CD4-positive, alpha-beta T cell (primary cell): ENCODE measurements at regions not wholly inside any gene's neighbourhood (a gene's known extent, or its start where the extent isn't known, plus 50 kb on each side); places are given as distances from the start of the nearest gene placed in this dataset.

Source experiments
- ATAC-seq: fragments of 200-7000 bp; cut with Tn5 transposase; one replicate; pipeline ENCODE4 v1.10.0; 2022; ENCODE audit warnings: mild to moderate bottlenecking; ENCODE audit not compliant: poor library complexity
- CTCF ChIA-PET: fragments of 350-600 bp; sonication (Branson Sonifier 250); formaldehyde crosslinking; loops from one replicate; lab custom pipeline; 2021; ENCODE audit warnings: antibody characterized with exemption, inconsistent platforms; lab: Charles Lee
- POLR2A ChIA-PET: fragments of 350-600 bp; sonication (Branson Sonifier 250); formaldehyde crosslinking; loops from one replicate; lab custom pipeline; 2021; ENCODE audit warnings: antibody characterized with exemption, inconsistent platforms; lab: Charles Lee
- DNase-seq, 14 experiments: peaks; one replicate each; pipeline ENCODE4 v3.0.0-alpha.2; 2013 to 2020; ENCODE audit warnings: mixed read lengths in 2 of 14
- H3K27ac ChIP-seq, 2 donors: one replicate each; pipeline versions ENCODE4 v1.5.1 to v1.7.0; 2013; ENCODE audit warnings: low read length in 2 of 2, low read depth in 1 of 2, mild to moderate bottlenecking in 1 of 2
- H3K27me3 ChIP-seq, 2 experiments: 1 replicate in 1 of 2; 2 replicates in 1 of 2; pipeline versions ENCODE4 v1.6.1 to v1.7.0; 2013; ENCODE audit warnings: low read length in 2 of 2, control low read depth in 1 of 2, mild to moderate bottlenecking in 1 of 2, moderate library complexity in 1 of 2; ENCODE audit not compliant: insufficient read depth in 2 of 2, control insufficient read depth in 1 of 2
- H3K36me3 ChIP-seq: one replicate; pipeline ENCODE4 v1.6.1; 2013; ENCODE audit warnings: low read length, control low read depth; ENCODE audit not compliant: insufficient read depth
- H3K4me1 ChIP-seq: one replicate; pipeline ENCODE4 v1.6.1; 2013; ENCODE audit warnings: low read length, control low read depth; ENCODE audit not compliant: insufficient read depth
- H3K4me3 ChIP-seq: one replicate; pipeline ENCODE4 v1.5.1; 2013; ENCODE audit warnings: mild to moderate bottlenecking, low read length, moderate library complexity
- H3K9me3 ChIP-seq, 2 experiments: 1 replicate in 1 of 2; 2 replicates in 1 of 2; pipeline versions ENCODE4 v1.6.1 to v1.7.0; 2013; ENCODE audit warnings: low read length in 2 of 2, mild to moderate bottlenecking in 2 of 2, control low read depth in 1 of 2, moderate library complexity in 1 of 2; ENCODE audit not compliant: control insufficient read depth in 1 of 2, insufficient read depth in 1 of 2
- H3K27ac Mint-ChIP-seq: one replicate; pipeline ENCODE4 v1.8.0; 2020; ENCODE audit warnings: mixed read lengths
- H3K27me3 Mint-ChIP-seq: one replicate; pipeline ENCODE4 v1.8.0; 2021; ENCODE audit warnings: mixed read lengths
- H3K36me3 Mint-ChIP-seq: one replicate; pipeline ENCODE4 v1.8.0; 2021; ENCODE audit warnings: low read depth, mixed read lengths
- H3K4me1 Mint-ChIP-seq: one replicate; pipeline ENCODE4 v1.8.0; 2021; ENCODE audit warnings: low read depth, mixed read lengths
- H3K4me3 Mint-ChIP-seq: one replicate; pipeline ENCODE4 v1.8.0; 2020; ENCODE audit warnings: mild to moderate bottlenecking, mixed read lengths
- H3K9me3 Mint-ChIP-seq: one replicate; pipeline ENCODE4 v1.8.0; 2020; ENCODE audit warnings: mixed read lengths
- CTCF ChIP-seq: fragments of 200-600 bp; IDR thresholded peaks from one replicate; pipeline ENCODE4 v1.8.0; 2022; ENCODE audit warnings: antibody characterized with exemption, mild to moderate bottlenecking
- intact Hi-C, 2 experiments: fragments of 100-400 bp; cut with DNase I in 1 of 2; cut with micrococcal nuclease in 1 of 2; formaldehyde crosslinking; loops; one replicate each; pipeline versions ENCODE4 v1.15.1 to v1.9.0; 2023 to 2025; cut with DNase I, micrococcal nuclease

GRCh38 chr2:43121580-43122314 is 104.7 kb downstream of the ZFP36L2 start:
- Histone ChIP-seq H3K4me1 (peaks cover 18% of the 10 kb centered on the region), H3K27me3 (no peaks in the 10 kb centered on the region), H3K4me3 (no peak overlapping the region), H3K36me3 (no peaks in the 10 kb centered on the region), H3K27ac (no peak overlapping the region), H3K9me3 (peaks cover 7 to 9% of the 10 kb centered on the region in 2 experiments)
- Mint-ChIP-seq H3K4me1 (peaks cover 34% of the 10 kb centered on the region), H3K4me3 (no peak overlapping the region), H3K27me3 (no peaks in the 10 kb centered on the region), H3K27ac (no peak overlapping the region), H3K9me3 (peaks cover 10% of the 10 kb centered on the region), H3K36me3 (peaks cover 11% of the 10 kb centered on the region)
- DNase-seq: no peak
- no peak for TF ChIP-seq CTCF
- intact Hi-C loops: loop anchor here (10.0 kb wide), 2 partner anchors 147 to 297 kb away; no protein-coding TSS in a partner anchor
- no peak for ATAC-seq
- CTCF ChIA-PET: no interaction called here
- POLR2A ChIA-PET: interaction anchor here (1.4 to 32.8 kb wide), 2 partner anchors 9 to 99 kb away, joined by 5 to 1478 read pairs; partner anchors contain the start of gene ZFP36L2

- no peak for TF ChIP-seq CTCF
- H3K27ac Mint-ChIP-seq: no peak overlapping the region
- no peak overlapping the region for H3K27ac ChIP-seq
- no peak overlapping the region for H3K4me3 Mint-ChIP-seq
- no peaks in the 10 kb centered on the region for H3K36me3 ChIP-seq
- DNase-seq: no peak
- peaks cover 7 to 9% of the 10 kb centered on the region in 2 experiments for H3K9me3 ChIP-seq
- peaks cover 6% of the 10 kb centered on the region for H3K4me1 ChIP-seq
- ChIA-PET POLR2A (no interaction called here), CTCF (interaction anchor here (1.1 kb wide), 1 partner anchor 8 kb away, joined by 3 read pairs; no protein-coding TSS in a partner anchor)
- intact Hi-C loops: no loop called here
- no peaks in the 10 kb centered on the region for H3K27me3 ChIP-seq
- H3K4me1 Mint-ChIP-seq: peaks cover 19% of the 10 kb centered on the region
- H3K27me3 Mint-ChIP-seq: no peaks in the 10 kb centered on the region
- H3K4me3 ChIP-seq: no peak overlapping the region
- peaks cover 11% of the 10 kb centered on the region for H3K36me3 Mint-ChIP-seq
- H3K9me3 Mint-ChIP-seq: peaks cover 10% of the 10 kb centered on the region
- ATAC-seq: no peak
These were observed 107.1 kb downstream of the ZFP36L2 start for GRCh38 chr2:43119303-43119702.

GRCh38 chr2:43117521-43118143 is 108.8 kb downstream of the ZFP36L2 start:
- no peak overlapping the region for H3K27ac ChIP-seq
- peaks cover 7 to 9% of the 10 kb centered on the region in 2 experiments for H3K9me3 ChIP-seq
- no peaks in the 10 kb centered on the region for H3K27me3 ChIP-seq
- ChIA-PET POLR2A (no interaction called here), CTCF (no interaction called here)
- Mint-ChIP-seq H3K4me1 (peaks cover 14% of the 10 kb centered on the region), H3K9me3 (peaks cover 10% of the 10 kb centered on the region), H3K4me3 (no peak overlapping the region), H3K27me3 (no peaks in the 10 kb centered on the region), H3K27ac (no peak overlapping the region), H3K36me3 (peaks cover 11% of the 10 kb centered on the region)
- no peak overlapping the region for H3K4me3 ChIP-seq
- H3K4me1 ChIP-seq: no peaks in the 10 kb centered on the region
- no peak for TF ChIP-seq CTCF
- DNase-seq (no peak), ATAC-seq (no peak)
- no peaks in the 10 kb centered on the region for H3K36me3 ChIP-seq
- intact Hi-C loops: no loop called here
